NCI-H526 (cell line): ENCODE measurements at regions not wholly inside any gene's neighbourhood (a gene's known extent, or its start where the extent isn't known, plus 50 kb on each side); places are given as distances from the start of the nearest gene placed in this dataset.
"Not testable (repeated sequence)": the region's sequence is repeated elsewhere in the genome, so short reads cannot be mapped to it uniquely, and the experiment has no call there.

Experiments used
- DNase-seq, 2 experiments: peaks; one replicate each; lab custom pipeline; 2025; lab: John Stamatoyannopoulos, UW

- DNase-seq = no peak
Observed at GRCh38 chr2:58770846-58771245, 529.7 kb upstream of the FANCL start.

- DNase-seq = no peak
Observed at GRCh38 chr2:58769864-58770234, 528.7 kb upstream of the FANCL start.

- DNase-seq = no peak
Observed at GRCh38 chr2:58769111-58769863, 528.2 kb upstream of the FANCL start.

GRCh38 chr2:58768715-58769080 lies 527.6 kb upstream of the FANCL start:
- no peak for DNase-seq

GRCh38 chr2:58767828-58768714 lies 526.9 kb upstream of the FANCL start:
- peak in 1 of 2 experiments; percentile 8 for DNase-seq

GRCh38 chr2:58764338-58765104 lies 523.4 kb upstream of the FANCL start:
- DNase-seq = no peak

- DNase-seq = peak; percentile 62 to 81
Observed at GRCh38 chr2:58762176-58762781, 521.2 kb upstream of the FANCL start.

GRCh38 chr2:58757971-58758370 lies 516.8 kb upstream of the FANCL start:
- no peak for DNase-seq

- no peak for DNase-seq
Observed at GRCh38 chr2:58756336-58756735, 515.2 kb upstream of the FANCL start.

- not testable (repeated sequence) for DNase-seq
Observed at GRCh38 chr2:58752507-58752906, 511.4 kb upstream of the FANCL start.

GRCh38 chr2:58751676-58752075 lies 510.6 kb upstream of the FANCL start:
- DNase-seq = not testable (repeated sequence)

GRCh38 chr2:58749041-58749440 lies 507.9 kb upstream of the FANCL start:
- DNase-seq = no peak

GRCh38 chr2:58745334-58745733 lies 504.2 kb upstream of the FANCL start:
- DNase-seq = not testable (repeated sequence)

GRCh38 chr2:58740426-58740825 lies 499.3 kb upstream of the FANCL start:
- DNase-seq = no peak

- no peak for DNase-seq
Observed at GRCh38 chr2:58739033-58739432, 497.9 kb upstream of the FANCL start.

GRCh38 chr2:58734365-58734764 lies 493.2 kb upstream of the FANCL start:
- DNase-seq = no peak

GRCh38 chr2:58732999-58733398 lies 491.9 kb upstream of the FANCL start:
- DNase-seq = no peak

GRCh38 chr2:58731488-58731869 lies 490.4 kb upstream of the FANCL start:
- DNase-seq = no peak

- DNase-seq = no peak
Observed at GRCh38 chr2:58730764-58731487, 489.8 kb upstream of the FANCL start.

- DNase-seq = no peak
Observed at GRCh38 chr2:58727981-58728656, 487.0 kb upstream of the FANCL start.
